ENCODE measurements at regions not wholly inside any gene's neighbourhood (a gene's known extent, or its start where the extent isn't known, plus 50 kb on each side); places are given as distances from the start of the nearest gene placed in this dataset.

DNA sequence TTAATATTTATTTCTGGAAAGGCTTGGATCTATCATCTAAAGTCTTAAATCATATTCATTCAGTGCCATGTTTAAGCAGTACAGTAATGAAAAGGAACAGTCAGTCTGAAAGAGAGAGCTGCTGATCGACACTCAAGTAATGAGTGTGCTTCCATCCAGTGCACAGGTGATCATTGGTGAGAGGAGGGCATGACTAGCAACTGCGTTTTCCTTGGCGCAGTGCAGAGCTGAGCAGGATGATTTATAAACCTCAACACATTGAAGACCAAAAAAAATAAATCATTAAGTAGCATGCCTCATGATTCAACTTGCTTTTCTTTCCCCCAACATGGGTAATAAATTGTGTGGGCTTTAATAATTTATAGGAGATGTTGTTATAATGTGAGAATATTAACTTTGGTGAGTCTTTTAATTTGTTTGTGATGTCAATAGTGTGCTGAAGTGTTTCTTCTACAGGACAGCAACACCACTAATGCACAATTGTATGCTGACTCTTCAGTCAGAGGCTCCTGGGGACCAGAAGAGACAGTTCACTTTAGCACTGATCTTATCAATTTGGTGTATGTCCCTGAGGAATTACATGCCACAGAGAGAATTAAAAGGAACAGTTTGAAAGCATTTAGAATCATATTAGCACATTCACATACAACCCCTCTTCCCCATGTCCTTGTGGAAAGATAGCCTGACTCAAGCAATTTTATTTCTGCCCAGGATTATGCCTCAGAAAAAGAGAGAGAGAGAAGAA, 199.7 kb upstream of the ADGRL2 start:
- no peaks in the 10 kb centered on the region for H3K79me2 ChIP-seq (ENCODE audit: insufficient read depth, low read length)
- no TSS peak for BruUV-seq (replicated peaks)

More for the DNA sequence above, 199.7 kb upstream of the ADGRL2 start:
- H3K4me1 ChIP-seq (ENCODE audit: insufficient read depth, low read length): no peaks in the 10 kb centered on the region
- DNase-seq (ENCODE audit: low spot score) (no peak), FAIRE-seq (no peak), ATAC-seq (no peak)
- H2AFZ ChIP-seq (ENCODE audit: low read length): no peak overlapping the region
- H4K20me1 ChIP-seq (ENCODE audit: insufficient read depth, low read length): no peaks in the 10 kb centered on the region
- ChIA-PET CTCF (ENCODE audit: low intra/inter-chr PET ratio, low total read pairs) (no interaction called here), POLR2A (no interaction called here)
- TF ChIP-seq ZNF788 (CRISPR knock-in tag; IDR thresholded peaks at IDR 0.05; ENCODE audit: borderline replicate concordance): no peak
- no peak for TF ChIP-seq CSRNP2 (CRISPR knock-in tag; conservative IDR thresholded peaks at IDR 0.05; ENCODE audit: low read depth)
- TF ChIP-seq ZBTB3 (CRISPR knock-in tag; IDR thresholded peaks at IDR 0.05; ENCODE audit: borderline replicate concordance, low read depth): no peak
- TF ChIP-seq ZNF446 (CRISPR knock-in tag; IDR thresholded peaks at IDR 0.05): no peak
- no peak for TF ChIP-seq NCOA5 (CRISPR knock-in tag; IDR thresholded peaks at IDR 0.05)
- TF ChIP-seq, protein P1, sequence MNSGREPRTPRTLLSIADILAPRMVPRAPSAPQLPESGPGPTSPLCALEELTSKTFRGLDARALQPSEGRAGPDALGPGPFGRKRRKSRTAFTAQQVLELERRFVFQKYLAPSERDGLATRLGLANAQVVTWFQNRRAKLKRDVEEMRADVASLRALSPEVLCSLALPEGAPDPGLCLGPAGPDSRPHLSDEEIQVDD (CRISPR knock-in tag; IDR thresholded peaks at IDR 0.05; ENCODE audit: borderline replicate concordance): no peak
- TF ChIP-seq SIX1 (CRISPR knock-in tag; IDR thresholded peaks at IDR 0.05; ENCODE audit: borderline replicate concordance): no peak
- TF ChIP-seq NFATC3 (CRISPR knock-in tag; IDR thresholded peaks at IDR 0.05): no peak
- TF ChIP-seq, protein P2, sequence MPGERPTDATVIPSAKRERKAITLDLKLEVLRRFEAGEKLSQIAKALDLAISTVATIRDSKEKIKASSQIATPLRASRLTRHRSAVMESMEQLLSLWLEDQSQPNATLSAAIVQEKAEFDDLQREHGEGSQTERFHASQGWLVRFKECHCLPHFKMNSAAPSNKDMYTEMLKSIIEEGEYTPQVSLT (CRISPR knock-in tag; IDR thresholded peaks at IDR 0.05; ENCODE audit: borderline replicate concordance, low read depth): no peak
- intact Hi-C loops (cut with micrococcal nuclease; ENCODE audit: unreplicated experiment) (no loop called here), in situ Hi-C loops (cut with HindIII; ENCODE audit: extremely low pct_ligation_motif_present, low pct_unique_long_range_greater_than_20kb) (no loop called here)
- H3K9ac ChIP-seq (ENCODE audit: insufficient read depth, low read depth, low read length): no peak overlapping the region
- H3K27ac ChIP-seq (ENCODE audit: extremely low read length, insufficient read depth, low read length): no peak overlapping the region
- no peaks in the 10 kb centered on the region for H3K27me3 ChIP-seq (ENCODE audit: control insufficient read depth in 1 of 2, insufficient read depth in 2 of 2, low read length in 2 of 2)
- H3K4me3 ChIP-seq (replicated peaks in 1 of 3; ENCODE audit: insufficient read depth in 1 of 3, low read depth in 2 of 3, low read length in 3 of 3): no peak overlapping the region
- H3K4me2 ChIP-seq (ENCODE audit: low read depth, low read length): no peak overlapping the region
- peaks cover 22% of the 10 kb centered on the region; the same call in 1 of the 2 replicates for H3K9me3 ChIP-seq (ENCODE audit: low read length)
- WGBS (ENCODE audit: low lambda C conversion rate): 5% methylated on average over 3 of the region's 3 CpGs
- H3K36me3 ChIP-seq (replicated peaks in 1 of 2; ENCODE audit: control insufficient read depth in 1 of 2, insufficient read depth in 2 of 2, low read length in 2 of 2): no peaks in the 10 kb centered on the region

Measured in HepG2 (cell line).